ENCODE measurements at regions not wholly inside any gene's neighbourhood (a gene's known extent, or its start where the extent isn't known, plus 50 kb on each side); places are given as distances from the start of the nearest gene placed in this dataset.

DNA sequence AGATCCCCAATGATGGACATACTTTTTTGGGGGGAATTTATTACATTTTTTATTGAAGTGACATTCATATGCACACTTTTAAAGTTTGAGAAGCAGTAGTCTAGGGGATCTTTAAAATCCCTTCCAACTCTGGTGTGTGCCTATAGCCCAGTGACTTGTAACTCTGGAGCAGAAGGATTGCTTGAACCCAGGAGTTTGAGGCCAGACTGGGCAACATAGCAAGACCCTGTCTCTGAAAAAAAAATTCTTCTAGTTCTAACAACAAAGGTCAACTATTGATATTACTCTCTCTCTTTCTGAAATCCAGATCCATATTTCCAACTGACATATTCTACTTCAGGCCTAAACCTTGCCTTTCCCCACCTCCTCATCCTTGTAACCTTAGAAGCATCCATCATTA lies 148.2 kb upstream of the SPRY4 start:
- no peak overlapping the region for H3K4me3 Mint-ChIP-seq
- Histone ChIP-seq H3K4me2 (replicated peaks; ENCODE audit: low read depth, low read length, poor library complexity, severe bottlenecking) (no peak overlapping the region), H3K36me3 (replicated peaks in 1 of 2; ENCODE audit: control extremely low read depth in 1 of 2, control insufficient read depth in 1 of 2, extremely low read depth in 1 of 2, insufficient read depth in 2 of 2, low read length in 1 of 2) (no peaks in the 10 kb centered on the region), H4K20me1 (ENCODE audit: control insufficient read depth, insufficient read depth, low read length, poor library complexity, severe bottlenecking) (no peaks in the 10 kb centered on the region), H3K4me3 (ENCODE audit: control extremely low read depth in 1 of 5, extremely low read depth in 1 of 5, insufficient read depth in 1 of 5, low read depth in 2 of 5, low read length in 4 of 5) (no peak overlapping the region), H3K27ac (ENCODE audit: low read length in 2 of 2) (no peak overlapping the region), H3K9me3 (ENCODE audit: control extremely low read depth in 1 of 3, control insufficient read depth in 2 of 3, insufficient read depth in 1 of 3, low read length in 2 of 3) (peaks cover 0 to 4% (median 0%) of the 10 kb centered on the region in 3 donors), H3K4me1 (ENCODE audit: control insufficient read depth in 2 of 2, insufficient read depth in 2 of 2, low read length in 2 of 2) (no peaks in the 10 kb centered on the region), H3K79me2 (ENCODE audit: control insufficient read depth, insufficient read depth, low read length) (no peaks in the 10 kb centered on the region), H3K27me3 (replicated peaks in 1 of 4; ENCODE audit: control extremely low read depth in 1 of 4, control insufficient read depth in 3 of 4, insufficient read depth in 4 of 4, low read length in 3 of 4) (no peaks in the 10 kb centered on the region), H2AFZ (ENCODE audit: insufficient read depth, low read depth, low read length, poor library complexity, severe bottlenecking) (no peak overlapping the region), H3K9ac (ENCODE audit: low read length) (no peak overlapping the region)
- no peaks in the 10 kb centered on the region for H3K4me1 Mint-ChIP-seq
- CTCF ChIA-PET: no interaction called here
- TF ChIP-seq EZH2 (IDR thresholded peaks at IDR 0.05; ENCODE audit: borderline replicate concordance, insufficient read depth, low read depth, low read length, poor library complexity, severe bottlenecking): no peak
- TF ChIP-seq, protein P1, sequence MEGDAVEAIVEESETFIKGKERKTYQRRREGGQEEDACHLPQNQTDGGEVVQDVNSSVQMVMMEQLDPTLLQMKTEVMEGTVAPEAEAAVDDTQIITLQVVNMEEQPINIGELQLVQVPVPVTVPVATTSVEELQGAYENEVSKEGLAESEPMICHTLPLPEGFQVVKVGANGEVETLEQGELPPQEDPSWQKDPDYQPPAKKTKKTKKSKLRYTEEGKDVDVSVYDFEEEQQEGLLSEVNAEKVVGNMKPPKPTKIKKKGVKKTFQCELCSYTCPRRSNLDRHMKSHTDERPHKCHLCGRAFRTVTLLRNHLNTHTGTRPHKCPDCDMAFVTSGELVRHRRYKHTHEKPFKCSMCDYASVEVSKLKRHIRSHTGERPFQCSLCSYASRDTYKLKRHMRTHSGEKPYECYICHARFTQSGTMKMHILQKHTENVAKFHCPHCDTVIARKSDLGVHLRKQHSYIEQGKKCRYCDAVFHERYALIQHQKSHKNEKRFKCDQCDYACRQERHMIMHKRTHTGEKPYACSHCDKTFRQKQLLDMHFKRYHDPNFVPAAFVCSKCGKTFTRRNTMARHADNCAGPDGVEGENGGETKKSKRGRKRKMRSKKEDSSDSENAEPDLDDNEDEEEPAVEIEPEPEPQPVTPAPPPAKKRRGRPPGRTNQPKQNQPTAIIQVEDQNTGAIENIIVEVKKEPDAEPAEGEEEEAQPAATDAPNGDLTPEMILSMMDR (IDR thresholded peaks at IDR 0.05): no peak
- no peak for DNase-seq
- intact Hi-C loops (cut with micrococcal nuclease): no loop called here
- no peak overlapping the region for H3K27ac Mint-ChIP-seq
- POLR2A ChIA-PET: no interaction called here
- no peaks in the 10 kb centered on the region for H3K9me3 Mint-ChIP-seq (ENCODE audit: insufficient read depth)
- H3K27me3 Mint-ChIP-seq: peaks cover 9% of the 10 kb centered on the region
- ATAC-seq (ENCODE audit: low read depth): no peak

DNA sequence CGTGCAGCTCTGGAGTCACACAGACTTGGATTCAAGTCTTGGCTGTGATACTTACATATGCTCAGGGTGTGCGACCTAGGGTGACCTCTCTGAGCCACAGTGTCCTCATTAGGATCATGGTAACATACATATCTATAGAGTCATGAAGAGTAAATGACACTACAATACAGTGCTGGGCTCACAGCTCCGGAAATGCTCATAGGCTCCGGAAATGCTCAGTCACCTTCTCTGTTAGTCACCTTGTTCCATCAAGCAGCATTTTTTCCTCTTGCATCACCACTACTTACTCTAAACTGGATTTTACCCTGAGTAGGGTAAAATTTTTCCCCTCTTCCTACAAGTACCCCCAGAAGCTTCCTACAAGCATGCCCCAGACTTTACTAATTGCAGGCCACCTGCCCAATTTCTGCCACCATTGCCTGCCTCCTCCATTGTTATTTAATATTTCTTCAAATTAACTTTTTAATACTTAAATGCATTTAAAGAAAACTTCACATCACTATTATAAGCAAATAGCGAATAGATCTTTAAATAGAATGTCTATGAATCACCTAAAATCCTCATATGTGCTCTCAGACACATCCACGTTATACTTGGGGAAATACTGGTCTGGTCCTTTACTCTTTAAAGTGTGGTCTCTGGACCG lies 147.6 kb upstream of the SPRY4 start:
- H3K4me2 ChIP-seq (replicated peaks; ENCODE audit: low read depth, low read length, poor library complexity, severe bottlenecking): no peak overlapping the region
- H3K9me3 Mint-ChIP-seq (ENCODE audit: insufficient read depth): no peaks in the 10 kb centered on the region
- ChIA-PET CTCF (no interaction called here), POLR2A (no interaction called here)
- no peak for DNase-seq
- H3K27ac ChIP-seq (ENCODE audit: low read length in 2 of 2): no peak overlapping the region
- intact Hi-C loops (cut with micrococcal nuclease): no loop called here
- ATAC-seq (ENCODE audit: low read depth): no peak
- H3K4me3 Mint-ChIP-seq: no peak overlapping the region
- H3K9ac ChIP-seq (ENCODE audit: low read length): no peak overlapping the region
- H3K4me3 ChIP-seq (ENCODE audit: control extremely low read depth in 1 of 5, extremely low read depth in 1 of 5, insufficient read depth in 1 of 5, low read depth in 2 of 5, low read length in 4 of 5): no peak overlapping the region
- no peaks in the 10 kb centered on the region for H3K4me1 ChIP-seq (ENCODE audit: control insufficient read depth in 2 of 2, insufficient read depth in 2 of 2, low read length in 2 of 2)
- 60% methylated on average over 1 of the region's 7 CpGs for WGBS (ENCODE audit: insufficient coverage)
- no peak overlapping the region for H2AFZ ChIP-seq (ENCODE audit: insufficient read depth, low read depth, low read length, poor library complexity, severe bottlenecking)
- H3K27ac Mint-ChIP-seq: no peak overlapping the region
- no peaks in the 10 kb centered on the region for H3K27me3 ChIP-seq (replicated peaks in 1 of 4; ENCODE audit: control extremely low read depth in 1 of 4, control insufficient read depth in 3 of 4, insufficient read depth in 4 of 4, low read length in 3 of 4)
- no peaks in the 10 kb centered on the region for H4K20me1 ChIP-seq (ENCODE audit: control insufficient read depth, insufficient read depth, low read length, poor library complexity, severe bottlenecking)
- no peaks in the 10 kb centered on the region for H3K79me2 ChIP-seq (ENCODE audit: control insufficient read depth, insufficient read depth, low read length)
- H3K4me1 Mint-ChIP-seq: no peaks in the 10 kb centered on the region
- TF ChIP-seq, protein P1 (IDR thresholded peaks at IDR 0.05): no peak
- TF ChIP-seq EZH2 (IDR thresholded peaks at IDR 0.05; ENCODE audit: borderline replicate concordance, insufficient read depth, low read depth, low read length, poor library complexity, severe bottlenecking): no peak
- H3K27me3 Mint-ChIP-seq: peaks cover 9% of the 10 kb centered on the region
- no peaks in the 10 kb centered on the region for H3K36me3 ChIP-seq (replicated peaks in 1 of 2; ENCODE audit: control extremely low read depth in 1 of 2, control insufficient read depth in 1 of 2, extremely low read depth in 1 of 2, insufficient read depth in 2 of 2, low read length in 1 of 2)
- H3K9me3 ChIP-seq (ENCODE audit: control extremely low read depth in 1 of 3, control insufficient read depth in 2 of 3, insufficient read depth in 1 of 3, low read length in 2 of 3): peaks cover 0 to 4% (median 0%) of the 10 kb centered on the region in 3 donors
